ENCODE measurements at regions not wholly inside any gene's neighbourhood (a gene's known extent, or its start where the extent isn't known, plus 50 kb on each side); places are given as distances from the start of the nearest gene placed in this dataset.

DNA sequence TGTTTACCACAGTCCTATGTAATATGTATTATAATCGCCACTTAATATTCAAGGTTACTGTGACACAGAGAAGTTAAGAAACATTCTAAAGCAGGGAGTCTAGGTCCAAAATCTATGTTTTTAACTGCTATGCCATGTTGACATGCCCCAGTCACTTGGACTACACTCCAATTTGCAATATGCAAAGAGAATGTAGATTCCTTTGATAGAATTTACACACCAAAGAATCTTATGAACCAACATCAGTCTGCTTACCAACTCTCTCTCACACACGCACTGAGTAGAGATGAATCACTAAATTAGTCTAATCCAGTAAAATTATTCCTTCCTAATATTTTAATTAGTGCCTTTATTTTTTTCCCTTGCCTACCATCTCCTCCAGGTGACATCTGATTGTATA, 266.2 kb downstream of the OLFM3 start:
- DNase-seq: no peak

GRCh38 chr1:101732261-101732660, 264.5 kb downstream of the OLFM3 start:
- no peak for DNase-seq

DNA sequence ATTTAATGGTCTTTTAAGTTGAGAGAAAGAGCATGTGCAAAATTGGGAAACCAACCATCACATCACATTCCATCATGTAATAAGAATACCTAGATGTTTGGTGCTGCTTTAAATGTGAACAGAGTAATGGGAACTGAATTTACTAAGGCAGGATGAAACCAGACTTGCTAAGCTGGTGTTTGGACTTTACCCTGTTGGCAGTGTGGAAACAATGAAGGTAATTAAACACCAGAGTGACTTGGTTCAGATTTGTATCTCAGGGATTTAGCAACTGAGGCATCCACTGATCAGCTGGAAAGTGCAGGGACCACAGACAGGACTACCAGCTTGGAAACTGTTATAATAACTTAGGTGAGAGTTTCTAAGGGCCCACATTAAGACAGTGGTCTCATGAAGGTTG, 263.4 kb downstream of the OLFM3 start:
- no peak for DNase-seq

DNA sequence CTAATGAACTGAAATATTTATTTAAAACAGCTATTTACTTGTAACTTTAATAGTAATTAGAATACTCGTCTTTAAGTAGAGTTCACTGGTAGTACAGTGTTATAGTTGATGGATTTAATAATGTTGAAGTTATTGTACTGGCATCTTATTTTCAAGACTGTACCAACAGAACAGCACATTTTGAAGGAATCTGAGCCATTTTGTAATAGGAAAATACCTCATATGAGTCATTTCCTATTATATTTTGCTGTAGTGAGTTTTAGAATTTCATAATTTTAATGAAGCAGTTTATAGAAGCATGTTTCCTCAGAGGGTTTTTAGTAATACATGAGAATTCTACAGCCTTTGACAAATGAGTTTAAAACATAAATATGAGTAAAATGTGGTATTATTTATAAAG, 258.3 kb downstream of the OLFM3 start:
- DNase-seq: no peak

DNA sequence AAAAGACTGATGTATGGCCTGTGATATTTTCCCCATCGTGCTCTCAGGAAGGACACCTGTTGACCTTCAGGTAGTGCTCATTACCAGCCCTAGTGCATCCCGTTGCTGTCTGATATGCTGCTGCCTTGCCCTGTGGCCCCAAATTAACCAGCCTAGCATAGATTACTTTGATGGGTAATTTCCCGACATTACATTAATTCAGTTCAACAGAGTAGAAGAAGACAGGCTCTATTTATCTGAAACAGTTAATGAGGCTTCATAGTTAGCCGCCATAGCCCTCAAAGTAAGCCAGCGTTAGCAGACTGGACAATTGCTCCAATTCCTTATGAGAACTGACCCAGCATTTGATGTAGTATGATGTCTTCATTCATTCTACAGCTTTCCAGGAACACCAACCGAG, 257.6 kb downstream of the OLFM3 start:
- DNase-seq: no peak

DNA sequence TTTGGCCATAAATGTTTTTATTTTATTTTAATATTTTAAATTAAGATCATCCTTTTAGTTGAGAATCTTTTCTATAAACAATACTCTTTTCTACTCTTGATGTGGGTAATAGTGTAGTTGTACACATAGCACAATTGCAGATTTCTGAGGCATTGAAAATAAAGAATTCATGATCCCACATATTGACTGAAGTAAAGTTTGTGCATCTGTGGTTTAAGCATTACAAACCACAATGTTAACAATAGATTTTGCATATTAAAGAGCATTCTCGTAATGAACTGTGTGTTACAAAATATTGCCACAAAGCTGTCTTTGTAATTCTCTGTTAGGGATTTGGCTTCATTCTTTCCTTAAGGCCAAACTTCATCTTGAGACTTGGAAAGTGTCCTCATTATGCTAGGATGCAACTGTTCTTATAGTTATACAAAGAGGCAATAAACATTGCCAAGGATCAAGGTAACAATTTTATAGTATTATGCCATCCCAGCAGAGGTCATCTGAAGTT, 256.8 kb downstream of the OLFM3 start:
- DNase-seq: no peak

DNA sequence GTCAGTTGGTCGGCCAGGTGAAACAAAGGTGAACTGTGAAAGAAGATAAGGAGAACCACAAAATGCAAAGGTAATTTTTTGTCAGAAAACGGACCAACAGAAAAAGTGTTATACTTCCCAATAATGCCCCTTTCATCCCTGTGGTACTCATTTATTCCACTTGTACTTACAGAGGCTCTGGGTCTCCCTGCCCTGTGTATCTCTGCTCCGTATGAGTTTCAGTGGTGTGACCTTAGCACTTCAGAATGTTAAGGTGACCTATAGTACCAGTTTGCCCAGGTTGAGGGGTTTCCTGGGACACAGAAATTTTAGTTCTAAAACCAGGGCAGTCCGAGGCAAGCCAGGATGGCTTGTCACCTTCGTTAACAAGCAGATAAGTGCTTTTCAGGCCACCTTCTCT, 254.8 kb downstream of the OLFM3 start:
- no peak for DNase-seq

GRCh38 chr1:101742509-101742908, 254.2 kb downstream of the OLFM3 start:
- no peak for DNase-seq

GRCh38 chr1:101745551-101746270, 251.0 kb downstream of the OLFM3 start:
- DNase-seq: no peak

DNA sequence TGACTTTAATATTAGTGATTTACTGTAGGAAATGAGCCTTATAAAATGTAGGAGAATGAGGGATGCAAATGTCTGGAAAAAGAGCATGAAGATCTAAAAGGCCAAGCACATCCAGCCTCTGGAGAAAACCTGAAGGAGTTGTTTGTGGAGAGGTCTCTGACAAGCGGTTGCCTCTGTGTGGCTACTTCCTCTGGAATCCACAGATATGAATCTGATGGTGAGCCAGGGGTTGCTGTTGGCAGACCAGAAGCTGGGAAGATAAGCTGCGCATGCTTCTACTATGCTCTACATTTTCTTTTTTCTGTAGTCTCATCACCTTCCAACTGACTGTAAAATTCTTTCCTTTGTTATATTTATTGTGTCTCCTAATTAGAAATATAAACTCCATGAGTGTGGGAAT, 248.6 kb downstream of the OLFM3 start:
- no peak for DNase-seq

Measured in stimulated activated CD4-positive, alpha-beta T cell treated with anti-CD3 and anti-CD28 coated beads, Interleukin-1b, Interleukin-23, amount 100 ng/mL, for 48 hours (primary cell).